ENCODE measurements at regions not wholly inside any gene's neighbourhood (a gene's known extent, or its start where the extent isn't known, plus 50 kb on each side); places are given as distances from the start of the nearest gene placed in this dataset.

DNA sequence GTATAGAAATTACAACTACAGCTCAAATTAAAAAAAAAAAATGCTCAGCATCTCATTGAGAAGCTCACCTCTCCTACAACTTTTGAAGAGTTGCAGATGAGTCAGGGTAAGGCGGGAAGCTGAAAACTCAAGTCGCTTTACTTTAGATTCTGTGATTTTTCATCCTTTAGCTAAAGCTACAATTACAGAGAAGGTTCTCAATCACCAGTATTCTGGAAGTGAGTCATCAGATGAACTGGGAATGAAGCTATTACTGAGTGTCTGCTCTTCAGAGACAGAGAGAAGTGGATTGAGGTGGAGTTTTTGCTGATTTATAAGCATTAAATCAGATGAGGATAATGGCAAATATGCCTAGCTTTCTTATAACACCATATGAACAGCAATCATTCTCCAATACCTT, 91.9 kb downstream of the TFAP2A start:
- H3K4me3 ChIP-seq (ENCODE audit: control insufficient read depth, low read depth, low read length): no peak overlapping the region
- TF ChIP-seq, protein P1, sequence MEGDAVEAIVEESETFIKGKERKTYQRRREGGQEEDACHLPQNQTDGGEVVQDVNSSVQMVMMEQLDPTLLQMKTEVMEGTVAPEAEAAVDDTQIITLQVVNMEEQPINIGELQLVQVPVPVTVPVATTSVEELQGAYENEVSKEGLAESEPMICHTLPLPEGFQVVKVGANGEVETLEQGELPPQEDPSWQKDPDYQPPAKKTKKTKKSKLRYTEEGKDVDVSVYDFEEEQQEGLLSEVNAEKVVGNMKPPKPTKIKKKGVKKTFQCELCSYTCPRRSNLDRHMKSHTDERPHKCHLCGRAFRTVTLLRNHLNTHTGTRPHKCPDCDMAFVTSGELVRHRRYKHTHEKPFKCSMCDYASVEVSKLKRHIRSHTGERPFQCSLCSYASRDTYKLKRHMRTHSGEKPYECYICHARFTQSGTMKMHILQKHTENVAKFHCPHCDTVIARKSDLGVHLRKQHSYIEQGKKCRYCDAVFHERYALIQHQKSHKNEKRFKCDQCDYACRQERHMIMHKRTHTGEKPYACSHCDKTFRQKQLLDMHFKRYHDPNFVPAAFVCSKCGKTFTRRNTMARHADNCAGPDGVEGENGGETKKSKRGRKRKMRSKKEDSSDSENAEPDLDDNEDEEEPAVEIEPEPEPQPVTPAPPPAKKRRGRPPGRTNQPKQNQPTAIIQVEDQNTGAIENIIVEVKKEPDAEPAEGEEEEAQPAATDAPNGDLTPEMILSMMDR (conservative IDR thresholded peaks at IDR 0.05; ENCODE audit: control insufficient read depth, insufficient read depth, low read depth, low read length): no peak
- no peak for DNase-seq (ENCODE audit: low read depth)

- no peak for DNase-seq (ENCODE audit: low read depth)
- no peak overlapping the region for H3K4me3 ChIP-seq (ENCODE audit: control insufficient read depth, low read depth, low read length)
- TF ChIP-seq, protein P1 (conservative IDR thresholded peaks at IDR 0.05; ENCODE audit: control insufficient read depth, insufficient read depth, low read depth, low read length): no peak
Observed at GRCh38 chr6:10320291-10320690, 94.6 kb downstream of the TFAP2A start.

DNA sequence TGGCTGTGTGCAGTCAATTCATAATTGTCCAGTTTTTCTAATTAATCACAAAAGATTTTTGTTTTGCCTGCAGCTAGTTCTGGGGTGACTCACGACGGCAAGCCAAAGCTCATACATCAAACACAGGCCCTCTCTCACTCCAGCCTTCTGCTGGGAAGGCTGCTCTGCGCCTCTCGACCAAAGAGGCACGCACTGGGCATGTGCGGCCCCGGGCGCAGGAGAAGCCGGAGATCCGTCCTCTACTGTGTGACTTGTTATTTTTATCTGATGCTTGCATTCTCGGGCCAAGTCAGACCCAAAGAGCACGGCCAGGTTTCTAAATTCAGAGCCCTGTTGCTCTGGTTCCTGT, 98.5 kb downstream of the TFAP2A start:
- DNase-seq (ENCODE audit: low read depth): no peak
- H3K4me3 ChIP-seq (ENCODE audit: control insufficient read depth, low read depth, low read length): no peak overlapping the region
- TF ChIP-seq, protein P1 (conservative IDR thresholded peaks at IDR 0.05; ENCODE audit: control insufficient read depth, insufficient read depth, low read depth, low read length): no peak

GRCh38 chr6:10315658-10316372, 99.1 kb downstream of the TFAP2A start:
- TF ChIP-seq, protein P1 (conservative IDR thresholded peaks at IDR 0.05; ENCODE audit: control insufficient read depth, insufficient read depth, low read depth, low read length): no peak
- DNase-seq (ENCODE audit: low read depth): no peak
- no peak overlapping the region for H3K4me3 ChIP-seq (ENCODE audit: control insufficient read depth, low read depth, low read length)

- no peak overlapping the region for H3K4me3 ChIP-seq (ENCODE audit: control insufficient read depth, low read depth, low read length)
- no peak for DNase-seq (ENCODE audit: low read depth)
Observed at GRCh38 chr6:10315034-10315433, 99.8 kb downstream of the TFAP2A start.

GRCh38 chr6:10314163-10314955, 100.5 kb downstream of the TFAP2A start:
- no peak overlapping the region for H3K4me3 ChIP-seq (ENCODE audit: control insufficient read depth, low read depth, low read length)
- no peak for DNase-seq (ENCODE audit: low read depth)
- TF ChIP-seq, protein P1 (conservative IDR thresholded peaks at IDR 0.05; ENCODE audit: control insufficient read depth, insufficient read depth, low read depth, low read length): no peak

More at GRCh38 chr6:10315034-10315433, 99.8 kb downstream of the TFAP2A start:
- TF ChIP-seq, protein P1 (conservative IDR thresholded peaks at IDR 0.05; ENCODE audit: control insufficient read depth, insufficient read depth, low read depth, low read length): no peak
